Gastrocnemius medialis (tissue), 4 donors: ENCODE measurements at regions not wholly inside any gene's neighbourhood (a gene's known extent, or its start where the extent isn't known, plus 50 kb on each side); places are given as distances from the start of the nearest gene placed in this dataset.
"Not testable (repeated sequence)": the region's sequence is repeated elsewhere in the genome, so short reads cannot be mapped to it uniquely, and the experiment has no call there.

ENCODE experiments used
- ATAC-seq, 2 donors: fragments of 150-250 bp; one replicate each; pipeline ENCODE4 v1.9.1; 2016
- DNase-seq, 2 donors: peaks; one replicate each; pipeline ENCODE4 v3.0.0-alpha.2; 2019
- H3K27ac ChIP-seq, 4 donors: fragments of 200-600 bp; sonication (generic); 1 replicate in 1 of 4; 2 replicates in 3 of 4; pipeline ENCODE4 v1.5.1; 2016 to 2018; ENCODE audit warnings: mild to moderate bottlenecking in 2 of 4, moderate library complexity in 1 of 4
- H3K27me3 ChIP-seq, 3 donors: fragments of 200-600 bp; sonication (generic) in 2 of 3; 1 replicate in 1 of 3; 2 replicates in 2 of 3; pipeline versions ENCODE4 v1.5.1 to v1.6.0; 2016 to 2019; ENCODE audit warnings: mild to moderate bottlenecking in 1 of 3, moderate library complexity in 1 of 3
- H3K36me3 ChIP-seq, 2 donors: fragments of 200-600 bp; sonication (generic) in 1 of 2; one replicate each; pipeline ENCODE4 v1.5.1; 2017 to 2018
- H3K4me1 ChIP-seq, 2 donors: fragments of 200-600 bp; sonication (generic) in 1 of 2; one replicate each; pipeline ENCODE4 v1.5.1; 2016 to 2017; ENCODE audit warnings: mild to moderate bottlenecking in 2 of 2
- H3K4me3 ChIP-seq, 4 donors: fragments of 200-600 bp; sonication (generic) in 3 of 4; 1 replicate in 1 of 4; 2 replicates in 3 of 4; pipeline ENCODE4 v1.5.1; 2016 to 2019; ENCODE audit warnings: mild to moderate bottlenecking in 2 of 4
- H3K9me3 ChIP-seq, 3 donors: fragments of 200-600 bp; sonication (generic) in 2 of 3; 1 replicate in 1 of 3; 2 replicates in 2 of 3; pipeline ENCODE4 v1.5.1; 2016 to 2019
- POLR2A ChIP-seq, 2 donors: fragments of 450-650 bp; IDR thresholded peaks; one replicate each; pipeline ENCODE4 v1.6.1; 2017; ENCODE audit warnings: antibody characterized with exemption in 2 of 2, mild to moderate bottlenecking in 2 of 2, moderate library complexity in 2 of 2
- in situ Hi-C, 4 donors: fragments of 200-750 bp; cut with MboI; loops; one replicate each; pipeline versions ENCODE4 v1.15.0 to v1.8.0; 2017; ENCODE audit warnings: low sequenced_read_pairs in 4 of 4
- intact Hi-C: fragments of 100-400 bp; cut with DNase I; formaldehyde crosslinking; loops from one replicate; pipeline ENCODE4 v1.15.1; 2023; ENCODE audit warnings: low total_unique reads
- TF ChIP-seq, protein P1 (sequence below), 5 experiments: fragments of 450-650 bp in 3 of 5; fragments of 200-600 bp in 2 of 5; sonication (generic) in 2 of 5; IDR thresholded peaks in 4 of 5; conservative IDR thresholded peaks in 1 of 5; 1 replicate in 4 of 5; 2 replicates in 1 of 5; pipeline ENCODE4 v1.5.1; 2016 to 2019; ENCODE audit warnings: antibody characterized with exemption in 5 of 5, mild to moderate bottlenecking in 3 of 5, moderate library complexity in 3 of 5

DNA sequence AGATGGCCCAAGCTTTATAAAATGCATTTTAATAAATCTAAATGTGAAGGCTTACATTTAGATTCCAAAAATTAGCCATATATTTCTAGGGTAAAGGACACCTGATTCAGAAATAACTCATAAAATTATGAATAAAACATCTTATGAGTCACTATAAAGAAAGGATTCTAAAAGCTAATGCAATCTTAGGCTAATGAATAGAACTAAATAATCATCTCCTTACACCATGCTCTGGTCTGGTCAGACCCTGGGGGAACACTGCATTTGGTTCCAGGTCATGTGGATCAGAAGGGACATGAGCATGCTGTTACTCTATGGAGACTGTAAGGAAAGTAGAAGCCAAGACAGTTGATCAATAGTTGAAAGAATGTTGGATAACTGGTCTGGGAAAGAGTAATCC is 370.4 kb downstream of the NDFIP2 start:
- in situ Hi-C loops (no loop called here), intact Hi-C loops (loop anchor here (10.0 kb wide), 1 partner anchor 47 kb away; no protein-coding TSS in a partner anchor)
- Histone ChIP-seq H3K9me3 (no peaks in the 10 kb centered on the region), H3K4me1 (no peaks in the 10 kb centered on the region), H3K36me3 (no peaks in the 10 kb centered on the region), H3K27me3 (no peaks in the 10 kb centered on the region), H3K27ac (no peak overlapping the region), H3K4me3 (no peak overlapping the region)
- ATAC-seq (no peak), DNase-seq (no peak)
- TF ChIP-seq, protein P1, sequence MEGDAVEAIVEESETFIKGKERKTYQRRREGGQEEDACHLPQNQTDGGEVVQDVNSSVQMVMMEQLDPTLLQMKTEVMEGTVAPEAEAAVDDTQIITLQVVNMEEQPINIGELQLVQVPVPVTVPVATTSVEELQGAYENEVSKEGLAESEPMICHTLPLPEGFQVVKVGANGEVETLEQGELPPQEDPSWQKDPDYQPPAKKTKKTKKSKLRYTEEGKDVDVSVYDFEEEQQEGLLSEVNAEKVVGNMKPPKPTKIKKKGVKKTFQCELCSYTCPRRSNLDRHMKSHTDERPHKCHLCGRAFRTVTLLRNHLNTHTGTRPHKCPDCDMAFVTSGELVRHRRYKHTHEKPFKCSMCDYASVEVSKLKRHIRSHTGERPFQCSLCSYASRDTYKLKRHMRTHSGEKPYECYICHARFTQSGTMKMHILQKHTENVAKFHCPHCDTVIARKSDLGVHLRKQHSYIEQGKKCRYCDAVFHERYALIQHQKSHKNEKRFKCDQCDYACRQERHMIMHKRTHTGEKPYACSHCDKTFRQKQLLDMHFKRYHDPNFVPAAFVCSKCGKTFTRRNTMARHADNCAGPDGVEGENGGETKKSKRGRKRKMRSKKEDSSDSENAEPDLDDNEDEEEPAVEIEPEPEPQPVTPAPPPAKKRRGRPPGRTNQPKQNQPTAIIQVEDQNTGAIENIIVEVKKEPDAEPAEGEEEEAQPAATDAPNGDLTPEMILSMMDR (IDR thresholded peaks at IDR 0.05 in 4 of 5, conservative IDR thresholded peaks at IDR 0.05 in 1 of 5) = no peak
- TF ChIP-seq POLR2A (IDR thresholded peaks at IDR 0.05) = no peak

DNA sequence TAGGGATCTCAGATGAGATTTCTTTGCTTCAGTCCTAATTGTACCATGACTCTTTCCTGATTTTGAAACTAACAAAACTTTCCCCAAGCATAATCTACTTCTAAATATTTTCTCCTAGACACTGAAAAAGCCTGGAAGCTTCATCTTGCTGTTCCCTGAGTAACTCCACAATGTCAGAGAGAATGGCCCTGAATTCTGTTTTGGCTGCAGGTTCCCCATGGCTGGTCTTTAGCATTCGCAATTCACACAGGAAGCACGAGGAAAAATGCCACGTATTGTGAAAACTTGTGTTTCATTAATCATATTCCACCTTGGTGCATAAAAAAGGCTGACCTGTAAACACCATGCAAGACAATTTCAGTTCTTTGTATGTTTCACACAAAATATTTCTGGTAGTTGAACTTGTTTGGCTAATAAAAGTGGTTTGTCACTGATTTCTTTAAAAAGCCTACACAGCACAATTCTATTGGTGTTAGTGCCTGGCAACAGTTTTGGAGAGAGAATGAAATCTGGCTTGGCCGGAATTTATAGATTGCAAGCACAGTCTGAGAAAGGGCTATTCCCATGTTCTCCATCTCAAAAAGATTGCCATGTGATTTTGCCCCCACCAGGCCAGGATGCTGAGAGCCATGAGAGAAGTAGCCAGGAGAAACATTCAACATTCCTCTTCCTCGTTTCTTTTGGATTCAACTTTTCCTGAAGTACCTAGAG is 367.1 kb downstream of the NDFIP2 start:
- intact Hi-C loops (no loop called here), in situ Hi-C loops (no loop called here)
- Histone ChIP-seq H3K36me3 (no peaks in the 10 kb centered on the region), H3K27me3 (no peaks in the 10 kb centered on the region), H3K4me3 (no peak overlapping the region), H3K4me1 (no peaks in the 10 kb centered on the region), H3K9me3 (no peaks in the 10 kb centered on the region), H3K27ac (no peak overlapping the region)
- ATAC-seq (no peak), DNase-seq (no peak)
- TF ChIP-seq, protein P1 (IDR thresholded peaks at IDR 0.05 in 4 of 5, conservative IDR thresholded peaks at IDR 0.05 in 1 of 5) = no peak
- no peak for TF ChIP-seq POLR2A (IDR thresholded peaks at IDR 0.05)

DNA sequence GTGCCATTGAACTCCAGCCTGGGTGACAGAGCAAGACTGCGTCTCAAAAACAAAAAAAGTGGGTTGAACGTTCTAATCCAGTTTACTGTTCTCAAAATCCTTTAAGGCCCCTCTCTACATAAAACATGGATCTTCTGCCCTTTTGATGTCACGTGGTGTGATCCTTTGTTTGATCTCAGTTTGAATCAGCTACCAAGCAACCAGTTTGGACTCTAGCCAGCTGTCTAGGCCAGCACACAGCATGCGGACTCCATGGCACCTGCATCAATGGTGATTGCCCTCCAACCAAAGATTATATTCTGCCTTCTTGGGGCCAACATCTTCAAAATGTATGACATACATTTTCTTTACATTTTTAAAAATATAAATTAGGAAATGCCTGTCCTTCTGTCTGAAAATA is 365.4 kb downstream of the NDFIP2 start:
- no peak overlapping the region for H3K4me3 ChIP-seq
- H3K9me3 ChIP-seq = no peaks in the 10 kb centered on the region
- H3K27ac ChIP-seq = no peak overlapping the region
- no peak for TF ChIP-seq POLR2A (IDR thresholded peaks at IDR 0.05)
- TF ChIP-seq, protein P1 (IDR thresholded peaks at IDR 0.05 in 4 of 5, conservative IDR thresholded peaks at IDR 0.05 in 1 of 5) = no peak
- intact Hi-C loops = no loop called here
- no peaks in the 10 kb centered on the region for H3K36me3 ChIP-seq
- in situ Hi-C loops = no loop called here
- no peaks in the 10 kb centered on the region for H3K27me3 ChIP-seq
- no peaks in the 10 kb centered on the region for H3K4me1 ChIP-seq
- ATAC-seq = no peak
- no peak for DNase-seq

DNA sequence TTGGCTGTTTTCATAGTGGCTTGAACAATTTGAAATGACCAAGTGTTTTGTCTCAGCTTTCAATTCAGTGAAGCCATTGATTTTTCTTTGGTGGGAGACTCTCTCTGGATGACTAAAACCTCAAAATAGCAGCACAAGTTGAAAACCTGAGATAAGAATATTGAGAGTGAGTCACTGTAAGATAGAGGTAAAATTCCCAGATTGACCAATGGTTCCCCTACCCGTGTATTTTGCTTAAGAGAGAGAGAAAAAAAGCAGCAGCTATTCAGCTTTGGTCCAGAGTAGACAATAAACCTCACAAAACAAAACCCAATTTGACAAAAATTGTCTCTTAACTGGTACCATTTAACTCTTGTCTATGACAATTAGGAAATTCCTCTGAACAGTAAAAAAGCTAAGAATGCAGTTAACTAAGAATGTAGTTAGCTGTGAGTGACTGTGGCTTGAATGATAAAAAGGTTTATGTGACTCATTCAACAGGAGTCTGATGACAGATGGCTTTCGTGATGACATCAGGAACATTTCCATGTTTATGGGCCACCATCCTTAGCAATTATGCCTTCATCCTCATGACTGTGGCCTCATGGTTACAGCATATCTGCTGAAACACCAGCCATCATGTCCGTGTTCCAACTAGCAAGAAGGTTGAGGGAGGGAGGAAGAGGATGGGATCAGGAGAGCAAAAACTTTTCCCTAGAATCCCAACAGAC is 356.9 kb downstream of the NDFIP2 start:
- Histone ChIP-seq H3K27me3 (no peaks in the 10 kb centered on the region), H3K27ac (no peak overlapping the region), H3K4me1 (peaks cover 0 to 8% of the 10 kb centered on the region in 2 donors), H3K9me3 (no peaks in the 10 kb centered on the region), H3K4me3 (no peak overlapping the region), H3K36me3 (no peaks in the 10 kb centered on the region)
- TF ChIP-seq, protein P1 (IDR thresholded peaks at IDR 0.05 in 4 of 5, conservative IDR thresholded peaks at IDR 0.05 in 1 of 5) = no peak
- TF ChIP-seq POLR2A (IDR thresholded peaks at IDR 0.05) = no peak
- ATAC-seq (no peak), DNase-seq (no peak)
- in situ Hi-C loops (no loop called here), intact Hi-C loops (no loop called here)

DNA sequence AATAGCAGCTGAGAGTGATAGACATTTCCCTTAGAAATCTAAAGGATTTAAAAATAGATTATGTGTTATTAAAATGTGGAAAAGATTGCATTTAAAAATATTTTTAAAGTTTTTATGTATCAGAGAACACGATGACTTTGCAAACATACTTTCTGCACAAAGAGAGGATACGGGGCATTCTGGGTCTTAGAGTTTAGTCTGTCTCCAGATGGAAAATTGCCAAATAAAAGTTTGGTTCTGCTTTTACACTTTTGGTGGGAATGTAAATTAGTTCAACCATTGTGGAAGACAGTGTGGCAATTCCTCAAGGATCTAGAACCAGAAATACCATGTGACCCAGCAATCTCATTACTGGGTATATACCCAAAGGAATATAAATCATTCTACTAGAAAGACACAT is 355.2 kb downstream of the NDFIP2 start:
- H3K4me1 ChIP-seq, in situ Hi-C loops, ATAC-seq, intact Hi-C loops, H3K4me3 ChIP-seq, H3K27ac ChIP-seq, DNase-seq, H3K27me3 ChIP-seq, H3K9me3 ChIP-seq, H3K36me3 ChIP-seq: not testable (repeated sequence)
